ENCODE measurements at regions not wholly inside any gene's neighbourhood (a gene's known extent, or its start where the extent isn't known, plus 50 kb on each side); places are given as distances from the start of the nearest gene placed in this dataset.

DNA sequence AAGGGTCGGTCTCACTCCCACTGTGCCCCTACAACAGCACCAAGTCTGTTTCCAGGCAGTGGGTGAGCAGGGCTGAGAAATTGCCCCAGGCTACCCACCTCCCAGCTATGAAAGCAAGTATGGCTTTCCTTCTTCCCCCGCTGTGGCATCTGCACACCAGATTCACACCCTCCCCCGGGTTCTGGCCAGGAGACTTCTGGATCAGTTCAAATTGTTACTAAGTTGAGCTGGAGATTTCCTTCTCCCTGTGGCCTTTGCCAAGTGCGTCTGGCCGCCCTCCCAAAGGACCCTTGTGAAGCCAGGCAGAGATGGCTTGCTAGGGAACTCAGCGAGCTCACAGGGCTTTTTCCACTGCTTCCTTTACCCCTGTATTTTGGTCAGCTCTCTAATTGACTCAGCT, 555.4 kb downstream of the SH2D4B start:
- TF ChIP-seq, protein P1, sequence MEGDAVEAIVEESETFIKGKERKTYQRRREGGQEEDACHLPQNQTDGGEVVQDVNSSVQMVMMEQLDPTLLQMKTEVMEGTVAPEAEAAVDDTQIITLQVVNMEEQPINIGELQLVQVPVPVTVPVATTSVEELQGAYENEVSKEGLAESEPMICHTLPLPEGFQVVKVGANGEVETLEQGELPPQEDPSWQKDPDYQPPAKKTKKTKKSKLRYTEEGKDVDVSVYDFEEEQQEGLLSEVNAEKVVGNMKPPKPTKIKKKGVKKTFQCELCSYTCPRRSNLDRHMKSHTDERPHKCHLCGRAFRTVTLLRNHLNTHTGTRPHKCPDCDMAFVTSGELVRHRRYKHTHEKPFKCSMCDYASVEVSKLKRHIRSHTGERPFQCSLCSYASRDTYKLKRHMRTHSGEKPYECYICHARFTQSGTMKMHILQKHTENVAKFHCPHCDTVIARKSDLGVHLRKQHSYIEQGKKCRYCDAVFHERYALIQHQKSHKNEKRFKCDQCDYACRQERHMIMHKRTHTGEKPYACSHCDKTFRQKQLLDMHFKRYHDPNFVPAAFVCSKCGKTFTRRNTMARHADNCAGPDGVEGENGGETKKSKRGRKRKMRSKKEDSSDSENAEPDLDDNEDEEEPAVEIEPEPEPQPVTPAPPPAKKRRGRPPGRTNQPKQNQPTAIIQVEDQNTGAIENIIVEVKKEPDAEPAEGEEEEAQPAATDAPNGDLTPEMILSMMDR (IDR thresholded peaks at IDR 0.05; ENCODE audit: insufficient read depth, low read length, poor library complexity, severe bottlenecking), result no peak
- no peak for TF ChIP-seq EZH2phosphoT487 (conservative IDR thresholded peaks at IDR 0.05; ENCODE audit: low read length)

All from SU-DHL-6 (cell line).